ENCODE measurements at regions not wholly inside any gene's neighbourhood (a gene's known extent, or its start where the extent isn't known, plus 50 kb on each side); places are given as distances from the start of the nearest gene placed in this dataset.

GRCh38 chr6:6823568-6824224, 235.2 kb downstream of the LY86 start:
- TF ChIP-seq POLR2A (IDR thresholded peaks at IDR 0.05) (no peak), CTCF (IDR thresholded peaks at IDR 0.05) (no peak)
- H3K27ac ChIP-seq = no peak overlapping the region
- 20 to 45% methylated on average over 5 of the region's 5 CpGs for WGBS, 2 donors
- H3K36me3 ChIP-seq (replicated peaks in 1 of 2; ENCODE audit: insufficient read depth in 1 of 2, low read depth in 2 of 2) = no peaks in the 10 kb centered on the region
- intact Hi-C loops (cut with DNase I) = no loop called here
- no peaks in the 10 kb centered on the region for H3K27me3 ChIP-seq
- DNase-seq (no peak), ATAC-seq (no peak)
- no peaks in the 10 kb centered on the region for H3K4me1 ChIP-seq
- H3K4me3 ChIP-seq = no peak overlapping the region
- H3K9me3 ChIP-seq = no peaks in the 10 kb centered on the region

DNA sequence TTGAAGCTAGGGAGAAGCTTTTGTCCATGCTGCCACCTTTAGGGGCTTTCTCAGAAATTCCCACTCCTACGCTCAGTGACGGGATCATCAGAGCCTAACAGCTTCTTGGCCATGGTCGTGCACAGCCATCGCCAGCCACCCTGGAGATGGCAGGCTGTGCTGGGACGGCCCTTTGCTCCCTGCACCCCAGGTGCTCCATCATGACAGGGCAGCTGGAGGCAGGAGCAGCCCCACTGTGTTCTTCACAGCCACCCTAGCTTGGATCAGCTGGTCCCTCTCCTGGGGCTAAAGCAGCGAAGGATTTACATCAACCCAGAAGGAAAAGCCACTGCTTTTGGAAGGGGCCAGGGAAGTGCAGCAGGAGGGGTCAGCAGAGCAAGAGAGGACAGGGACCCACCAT, 235.9 kb downstream of the LY86 start:
- DNase-seq = no peak
- 92% methylated on average over 6 of the region's 6 CpGs; no CpG with 5 or more reads in 1 of the 2 donors for WGBS, 2 donors
- ATAC-seq = no peak
- Histone ChIP-seq H3K4me3 (no peak overlapping the region), H3K27ac (no peak overlapping the region), H3K27me3 (no peaks in the 10 kb centered on the region), H3K36me3 (replicated peaks in 1 of 2; ENCODE audit: insufficient read depth in 1 of 2, low read depth in 2 of 2) (no peaks in the 10 kb centered on the region), H3K9me3 (no peaks in the 10 kb centered on the region), H3K4me1 (no peaks in the 10 kb centered on the region)
- no peak for TF ChIP-seq CTCF (IDR thresholded peaks at IDR 0.05)
- no peak for TF ChIP-seq POLR2A (IDR thresholded peaks at IDR 0.05)
- intact Hi-C loops (cut with DNase I) = no loop called here

GRCh38 chr6:6825193-6825784, 236.8 kb downstream of the LY86 start:
- TF ChIP-seq CTCF (IDR thresholded peaks at IDR 0.05) (no peak), POLR2A (IDR thresholded peaks at IDR 0.05) (no peak)
- intact Hi-C loops (cut with DNase I) = no loop called here
- no peaks in the 10 kb centered on the region for H3K4me1 ChIP-seq
- H3K27me3 ChIP-seq = no peaks in the 10 kb centered on the region
- H3K36me3 ChIP-seq (replicated peaks in 1 of 2; ENCODE audit: insufficient read depth in 1 of 2, low read depth in 2 of 2) = no peaks in the 10 kb centered on the region
- H3K4me3 ChIP-seq = no peak overlapping the region
- H3K27ac ChIP-seq = no peak overlapping the region
- ATAC-seq = no peak
- H3K9me3 ChIP-seq = no peaks in the 10 kb centered on the region
- DNase-seq = no peak
- WGBS, 2 donors = 67 to 80% methylated on average over 3 to 11 of the region's 11 CpGs

DNA sequence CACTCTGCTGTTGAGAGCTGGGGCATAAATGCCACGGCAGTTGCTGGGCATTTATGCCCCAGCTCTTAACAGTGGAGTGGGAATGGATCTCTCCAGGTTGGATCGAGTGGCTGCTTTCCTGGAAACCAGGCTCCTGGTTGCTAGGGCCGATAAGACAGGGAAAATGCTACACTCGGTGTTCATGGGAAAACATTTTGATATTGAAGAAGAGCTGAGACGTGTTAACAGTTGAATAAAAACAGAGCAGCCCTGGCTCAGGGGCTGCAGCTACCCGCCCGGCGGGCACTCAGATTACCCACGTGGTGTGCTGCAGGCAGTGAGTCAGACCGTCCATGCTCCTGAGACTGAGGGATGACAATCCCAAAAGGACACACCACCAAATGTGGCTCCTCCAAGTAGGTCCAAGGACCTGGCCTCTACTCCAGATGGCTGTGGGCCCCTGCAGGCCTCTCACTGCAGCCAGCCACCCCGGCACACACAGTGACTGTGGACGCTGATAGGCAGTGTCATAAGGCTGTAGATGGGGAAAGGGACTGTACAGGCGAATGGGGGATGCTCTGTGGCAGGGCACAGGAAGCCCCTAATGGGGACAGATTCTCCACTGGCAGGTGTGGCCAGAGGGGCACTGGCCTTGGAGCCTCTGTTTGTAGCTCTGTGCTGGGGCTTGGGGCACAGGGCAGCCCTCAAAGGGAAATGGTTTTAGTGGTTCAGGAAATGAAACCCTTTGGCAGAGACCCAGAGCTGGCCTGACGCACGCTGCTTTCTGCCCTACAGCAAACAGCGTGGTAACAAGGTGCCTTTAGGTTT, 237.8 kb downstream of the LY86 start:
- H3K4me1 ChIP-seq = no peaks in the 10 kb centered on the region
- H3K27me3 ChIP-seq = no peaks in the 10 kb centered on the region
- H3K4me3 ChIP-seq = no peak overlapping the region
- H3K27ac ChIP-seq = no peak overlapping the region
- no peak for ATAC-seq
- H3K9me3 ChIP-seq = no peaks in the 10 kb centered on the region
- H3K36me3 ChIP-seq (replicated peaks in 1 of 2; ENCODE audit: insufficient read depth in 1 of 2, low read depth in 2 of 2) = no peaks in the 10 kb centered on the region
- peak in 3 of 4 donors; percentile 33 to 68 (median 37) for DNase-seq
- 67 to 78% methylated on average over 14 to 16 of the region's 16 CpGs for WGBS, 2 donors
- TF ChIP-seq POLR2A (IDR thresholded peaks at IDR 0.05) (no peak), CTCF (IDR thresholded peaks at IDR 0.05) (no peak)
- intact Hi-C loops (cut with DNase I) = no loop called here

Measured in body of pancreas (tissue), 4 donors.